VCaP (cell line): ENCODE measurements at regions not wholly inside any gene's neighbourhood (a gene's known extent, or its start where the extent isn't known, plus 50 kb on each side); places are given as distances from the start of the nearest gene placed in this dataset.
A peak's percentile ranks its signal among the peaks of the same experiment; 100 is the strongest.

Experiments used
- H3K27ac ChIP-seq: fragments of 450-650 bp; 2 replicates; pipeline ENCODE4 v1.5.1; 2017
- CTCF ChIP-seq: fragments of 450-650 bp; conservative IDR thresholded peaks from 2 replicates; pipeline ENCODE4 v1.5.1; 2017; ENCODE audit warnings: mild to moderate bottlenecking, moderate library complexity

GRCh38 chr22:27509132-27509920 lies 292.2 kb downstream of the MN1 start:
- TF ChIP-seq CTCF, result no peak
- H3K27ac ChIP-seq, result no peak overlapping the region

- TF ChIP-seq CTCF, result no peak
- no peak overlapping the region for H3K27ac ChIP-seq
Measured at GRCh38 chr22:27510024-27510423, 291.5 kb downstream of the MN1 start.

- no peak for TF ChIP-seq CTCF
- peak overlapping the region; percentile 76 for H3K27ac ChIP-seq
Measured at GRCh38 chr22:27512283-27512761, 289.2 kb downstream of the MN1 start.

GRCh38 chr22:27513021-27513420 lies 288.5 kb downstream of the MN1 start:
- no peak for TF ChIP-seq CTCF
- peak overlapping the region; percentile 76 for H3K27ac ChIP-seq

- no peak for TF ChIP-seq CTCF
Measured at GRCh38 chr22:27514601-27515523, 286.7 kb downstream of the MN1 start.

GRCh38 chr22:27517361-27518155 lies 284.0 kb downstream of the MN1 start:
- no peak overlapping the region for H3K27ac ChIP-seq
- no peak for TF ChIP-seq CTCF

More at GRCh38 chr22:27514601-27515523, 286.7 kb downstream of the MN1 start:
- H3K27ac ChIP-seq, result 0 out of 2 replicates have a peak overlapping the region, but pooled peaks have one; percentile 18
